Mesodermal cell (in vitro differentiated cells): ENCODE measurements at regions not wholly inside any gene's neighbourhood (a gene's known extent, or its start where the extent isn't known, plus 50 kb on each side); places are given as distances from the start of the nearest gene placed in this dataset.

Source experiments
- H3K27ac ChIP-seq: 2 replicates; pipeline ENCODE4 v1.7.0; 2013; ENCODE audit warnings: mild to moderate bottlenecking, low read depth, low read length, moderate library complexity; ENCODE audit not compliant: severe bottlenecking
- H3K36me3 ChIP-seq: 2 replicates; pipeline ENCODE4 v1.7.1; 2013; ENCODE audit warnings: mild to moderate bottlenecking, low read length, moderate library complexity; ENCODE audit not compliant: control insufficient read depth, insufficient read depth
- H3K4me1 ChIP-seq: one replicate; pipeline ENCODE4 v1.7.1; 2013; ENCODE audit warnings: mild to moderate bottlenecking, low read length; ENCODE audit not compliant: insufficient read depth, control insufficient read depth, poor library complexity, severe bottlenecking
- H3K4me3 ChIP-seq: 2 replicates; pipeline ENCODE4 v1.7.0; 2013; ENCODE audit warnings: low read length, control low read depth, mild to moderate bottlenecking; ENCODE audit not compliant: insufficient read depth, poor library complexity, severe bottlenecking; ENCODE audit errors: extremely low read depth
- H3K9me3 ChIP-seq: 2 replicates; pipeline ENCODE4 v1.7.1; 2013; ENCODE audit warnings: mild to moderate bottlenecking, low read length, moderate library complexity; ENCODE audit not compliant: control insufficient read depth
- WGBS, 2 experiments: methylation state at CpG; one replicate each; pipeline ENCODE4 v1.1.5; 2013; ENCODE audit warnings: missing lambda C conversion rate in 2 of 2; ENCODE audit not compliant: insufficient coverage in 2 of 2; 5-methylcytosine and 5-hydroxymethylcytosine counted together

DNA sequence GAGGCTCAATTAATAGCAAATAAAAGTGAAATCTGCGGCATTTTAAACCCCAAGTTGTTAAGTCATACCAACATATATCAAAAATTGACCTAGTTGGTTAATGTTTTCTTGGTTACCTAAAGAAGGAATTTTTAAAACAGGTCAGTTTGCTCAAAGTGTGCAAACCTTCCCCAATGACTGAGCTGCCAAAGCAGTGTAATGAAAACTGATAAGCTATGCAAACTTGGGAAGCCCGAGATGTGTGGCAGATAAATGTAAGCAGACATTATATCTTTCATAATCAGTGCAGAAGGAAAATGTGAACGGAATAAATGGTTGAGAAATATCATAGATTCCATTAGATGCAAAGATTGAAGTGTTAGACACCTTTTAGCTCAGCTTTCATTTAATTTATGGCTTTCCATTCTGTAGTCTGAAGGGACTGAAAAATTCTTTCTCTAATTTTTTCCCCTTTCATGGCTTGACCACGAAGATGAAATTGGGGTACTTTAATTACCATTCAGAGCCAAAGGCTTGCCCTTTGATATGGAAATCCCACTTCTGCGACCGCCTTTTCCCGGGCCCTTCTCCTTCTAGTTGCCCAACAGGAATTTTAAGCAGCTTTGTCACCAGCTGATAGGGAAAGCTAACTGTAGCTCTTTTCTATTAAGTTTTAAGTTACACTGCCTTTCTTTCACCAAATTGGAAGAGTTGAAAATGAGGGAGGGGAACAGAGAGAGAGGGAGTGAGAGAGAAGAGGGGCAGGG is 306.6 kb upstream of the SOX5 start:
- Histone ChIP-seq H3K4me1 (no peaks in the 10 kb centered on the region), H3K27ac (no peak overlapping the region), H3K36me3 (no peaks in the 10 kb centered on the region), H3K4me3 (no peak overlapping the region), H3K9me3 (no peaks in the 10 kb centered on the region)
- 42 to 48% methylated on average over 4 to 5 of the region's 7 CpGs for WGBS, 2 experiments

DNA sequence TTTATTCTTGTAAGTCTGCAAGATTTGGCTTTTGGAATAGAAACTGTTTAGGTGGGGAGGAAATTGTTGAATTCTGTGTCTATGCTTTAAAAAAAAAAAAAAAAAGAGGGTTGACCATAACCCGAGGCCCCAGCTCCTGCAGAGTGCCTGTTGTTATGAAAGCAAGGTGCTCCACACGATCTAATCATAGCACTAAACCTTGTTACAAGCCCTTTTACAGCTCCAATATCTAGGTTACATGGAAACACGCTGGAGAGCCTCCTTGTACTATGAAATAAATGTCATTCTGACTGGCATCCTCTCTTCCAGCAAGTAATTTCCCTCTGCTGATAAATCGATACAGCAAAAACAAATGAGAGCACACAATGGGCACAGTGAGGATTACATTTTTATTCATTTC is 303.1 kb upstream of the SOX5 start:
- no peaks in the 10 kb centered on the region for H3K9me3 ChIP-seq
- no peak overlapping the region for H3K27ac ChIP-seq
- H3K4me1 ChIP-seq, result no peaks in the 10 kb centered on the region
- H3K36me3 ChIP-seq, result no peaks in the 10 kb centered on the region
- H3K4me3 ChIP-seq, result no peak overlapping the region
- WGBS, 2 experiments, result 15 to 20% methylated on average over 3 to 4 of the region's 4 CpGs

DNA sequence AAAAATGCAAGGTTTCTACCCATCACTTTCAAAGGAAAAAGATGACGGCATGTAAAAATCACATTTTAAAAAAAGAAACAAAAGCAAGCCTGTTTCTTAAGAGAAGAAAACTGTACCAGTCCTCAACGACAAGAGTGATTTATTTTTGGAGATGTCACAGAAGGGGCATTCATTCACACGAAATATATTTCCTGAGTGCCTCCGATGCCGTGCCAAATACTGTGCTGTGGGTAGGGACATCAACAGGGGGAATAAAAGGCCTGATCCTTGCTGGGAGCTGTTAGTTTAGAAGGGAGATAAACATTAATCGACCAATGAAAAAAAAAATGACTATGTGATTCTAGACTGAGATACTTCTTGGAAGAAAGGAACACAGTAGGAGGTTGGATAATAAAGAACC is 297.5 kb upstream of the SOX5 start:
- Histone ChIP-seq H3K9me3 (no peaks in the 10 kb centered on the region), H3K27ac (no peak overlapping the region)
- 87 to 93% methylated on average over 5 of the region's 6 CpGs for WGBS, 2 experiments

DNA sequence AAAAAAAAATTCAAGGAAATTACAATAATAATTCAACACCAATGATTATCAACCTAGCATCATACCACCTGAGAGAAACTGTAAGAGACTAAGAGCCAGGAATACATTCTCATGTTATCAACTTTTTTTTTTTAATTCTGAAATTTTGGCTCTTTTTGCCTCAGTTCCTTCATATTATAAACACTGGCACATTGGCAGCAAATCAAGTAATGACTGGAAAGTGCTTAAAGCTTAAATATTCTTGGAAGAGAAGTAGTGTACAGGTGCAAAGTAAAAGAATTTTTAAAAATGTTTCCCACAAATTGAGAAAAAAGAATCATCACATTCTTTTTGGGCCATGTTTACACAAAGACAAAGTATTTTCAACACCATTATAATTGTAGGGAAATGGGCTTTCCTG is 296.9 kb upstream of the SOX5 start:
- no peak overlapping the region for H3K27ac ChIP-seq
- no peaks in the 10 kb centered on the region for H3K4me1 ChIP-seq
- no peak overlapping the region for H3K4me3 ChIP-seq
- H3K9me3 ChIP-seq, result no peaks in the 10 kb centered on the region
- no peaks in the 10 kb centered on the region for H3K36me3 ChIP-seq

More for the DNA sequence above, 297.5 kb upstream of the SOX5 start:
- H3K36me3 ChIP-seq, result no peaks in the 10 kb centered on the region
- H3K4me1 ChIP-seq, result no peaks in the 10 kb centered on the region
- no peak overlapping the region for H3K4me3 ChIP-seq

DNA sequence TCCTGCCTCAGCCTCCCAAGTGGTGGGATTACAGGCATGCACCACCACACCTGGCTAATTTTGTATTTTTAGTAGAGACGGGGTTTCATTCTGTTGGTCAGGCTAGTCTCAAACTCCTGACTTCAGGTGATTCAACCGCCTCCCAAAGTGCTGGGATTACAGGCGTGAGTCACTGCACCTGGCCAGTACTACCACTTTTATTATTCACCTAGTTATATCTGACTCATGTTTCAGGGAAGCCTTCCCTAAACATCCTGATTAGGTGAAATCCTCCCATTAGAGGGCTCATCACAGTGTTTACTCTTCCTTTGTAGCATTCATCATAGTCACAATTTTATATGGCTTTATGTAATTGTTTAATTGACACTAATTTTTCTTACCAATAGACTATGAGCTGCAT is 295.3 kb upstream of the SOX5 start:
- Histone ChIP-seq H3K4me3 (no peak overlapping the region), H3K36me3 (no peaks in the 10 kb centered on the region), H3K9me3 (no peaks in the 10 kb centered on the region), H3K27ac (no peak overlapping the region), H3K4me1 (no peaks in the 10 kb centered on the region)
- WGBS, 2 experiments, result 94 to 97% methylated on average over 3 of the region's 3 CpGs

DNA sequence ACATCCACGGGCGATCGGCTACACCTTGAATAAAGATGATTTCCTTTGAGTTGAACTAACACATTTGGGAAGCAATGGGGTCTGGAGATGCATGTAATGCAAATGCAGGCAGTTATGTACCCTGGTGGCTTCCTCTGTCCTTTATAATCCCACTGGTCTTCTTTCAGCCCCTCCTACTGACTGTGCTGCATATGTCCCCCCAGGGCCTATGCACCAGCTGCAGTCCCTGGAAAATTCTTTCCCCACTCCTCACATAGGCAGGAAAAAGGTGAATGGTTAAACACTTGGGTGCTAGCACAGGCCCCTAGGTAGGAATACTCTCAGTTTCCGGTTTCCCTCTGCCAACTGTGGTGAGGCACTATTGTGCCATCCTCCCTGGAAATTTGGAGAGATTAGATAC is 294.8 kb upstream of the SOX5 start:
- Histone ChIP-seq H3K27ac (no peak overlapping the region), H3K4me1 (no peaks in the 10 kb centered on the region), H3K9me3 (no peaks in the 10 kb centered on the region), H3K36me3 (no peaks in the 10 kb centered on the region), H3K4me3 (no peak overlapping the region)
- WGBS, 2 experiments, result 94 to 100% methylated on average over 1 to 4 of the region's 4 CpGs

DNA sequence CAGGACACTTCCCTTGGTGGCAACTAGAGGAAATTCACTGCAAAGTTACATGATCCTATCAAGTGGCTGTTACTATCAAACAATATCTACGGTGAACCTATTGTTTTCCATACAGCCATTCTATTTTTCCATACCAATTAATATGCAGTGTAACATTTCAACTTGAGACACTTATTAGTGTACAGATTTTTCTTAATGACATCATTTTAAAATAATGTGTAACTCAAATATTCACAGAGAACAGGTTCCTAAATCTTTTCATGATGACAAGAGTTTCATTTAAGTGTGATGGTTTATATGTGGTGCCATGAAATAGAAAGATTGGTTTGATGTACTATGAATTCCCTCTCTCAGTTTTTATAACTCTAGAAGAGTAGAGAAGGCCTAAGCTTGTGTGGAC is 291.2 kb upstream of the SOX5 start:
- no peaks in the 10 kb centered on the region for H3K36me3 ChIP-seq
- WGBS, 2 experiments, result no CpG with 5 or more reads among the region's 1 CpG

DNA sequence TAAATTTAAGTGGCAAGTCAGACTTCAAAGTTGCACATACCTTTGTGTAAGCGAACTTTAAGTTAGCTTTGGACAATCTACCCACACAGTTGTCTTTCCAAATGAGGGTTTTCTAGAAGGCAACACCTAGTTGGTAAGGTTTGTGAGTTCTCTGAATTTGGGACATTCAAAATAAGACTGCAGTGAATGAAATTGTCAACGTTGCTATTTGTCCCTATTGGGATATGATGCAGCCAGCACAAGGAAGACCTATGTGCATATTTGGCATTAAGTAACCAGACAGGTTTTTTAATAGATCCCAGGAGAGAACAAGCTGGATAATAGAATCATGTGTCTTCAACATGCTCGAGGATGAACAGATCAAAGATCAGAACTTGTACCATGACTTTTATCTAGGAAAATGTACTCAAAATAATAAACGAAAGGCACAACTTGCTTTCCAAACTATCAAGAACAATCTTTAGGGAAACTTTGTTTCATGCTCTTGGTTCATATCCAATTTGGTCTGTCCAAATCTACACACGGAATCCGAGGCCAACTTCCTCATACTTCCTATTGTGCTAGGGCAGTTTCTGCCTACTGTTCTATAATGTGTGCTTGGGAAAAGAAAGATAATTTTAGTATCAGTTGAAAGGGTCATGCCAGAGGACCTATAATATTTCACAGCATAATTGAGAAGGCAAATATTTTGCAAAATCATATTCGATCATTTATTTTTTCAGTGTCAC is 284.2 kb upstream of the SOX5 start:
- Histone ChIP-seq H3K9me3 (no peaks in the 10 kb centered on the region), H3K4me3 (no peak overlapping the region), H3K27ac (no peak overlapping the region), H3K36me3 (no peaks in the 10 kb centered on the region), H3K4me1 (peaks cover 15% of the 10 kb centered on the region)
- WGBS, 2 experiments, result 89 to 97% methylated on average over 4 to 7 of the region's 7 CpGs

More for the DNA sequence above, 291.2 kb upstream of the SOX5 start:
- Histone ChIP-seq H3K9me3 (no peaks in the 10 kb centered on the region), H3K27ac (no peak overlapping the region), H3K4me1 (no peaks in the 10 kb centered on the region), H3K4me3 (no peak overlapping the region)

DNA sequence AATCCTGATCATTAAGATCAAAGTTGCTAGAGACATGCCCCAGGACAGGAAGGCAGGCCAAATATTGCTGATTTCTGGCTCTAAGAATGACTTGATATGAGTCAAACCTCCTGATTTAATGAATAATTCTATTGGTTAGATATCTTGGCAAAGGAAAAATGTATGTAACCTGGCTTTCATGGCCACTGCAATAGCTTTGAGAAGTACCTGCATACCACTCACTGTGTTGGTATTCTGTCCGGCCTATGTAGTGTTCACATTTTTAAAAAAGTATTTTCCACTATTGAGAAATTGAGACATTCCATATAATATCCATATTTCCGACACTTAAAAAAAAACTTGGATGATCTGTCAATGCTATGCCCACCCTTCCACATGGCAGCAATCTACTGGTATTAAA is 283.1 kb upstream of the SOX5 start:
- WGBS, 2 experiments, result 100% methylated on average over 1 of the region's 2 CpGs; no CpG with 5 or more reads in 1 of the 2 experiments
- Histone ChIP-seq H3K9me3 (no peaks in the 10 kb centered on the region), H3K36me3 (no peaks in the 10 kb centered on the region), H3K4me1 (peaks cover 25% of the 10 kb centered on the region), H3K27ac (no peak overlapping the region), H3K4me3 (no peak overlapping the region)

DNA sequence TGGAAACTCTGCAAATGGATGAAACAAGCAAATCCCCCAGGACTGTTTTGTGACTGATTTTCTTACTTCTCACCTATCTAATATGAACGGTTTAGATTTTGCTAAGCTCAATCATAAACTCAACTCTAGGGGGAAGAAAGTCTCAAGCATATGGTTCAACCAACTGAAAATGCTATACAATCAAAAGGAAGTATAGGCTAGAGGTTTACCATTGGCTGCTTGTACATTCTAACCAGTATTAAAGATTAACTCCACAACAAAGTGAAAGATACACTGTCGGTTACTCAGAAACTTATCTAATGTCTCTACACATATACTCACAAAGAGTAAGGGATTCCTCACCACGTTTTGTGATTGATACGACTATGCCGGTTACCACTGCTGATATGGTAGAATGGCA is 281.8 kb upstream of the SOX5 start:
- no peaks in the 10 kb centered on the region for H3K9me3 ChIP-seq
- H3K36me3 ChIP-seq, result no peaks in the 10 kb centered on the region
- H3K4me3 ChIP-seq, result no peak overlapping the region
- no peak overlapping the region for H3K27ac ChIP-seq
- peaks cover 35% of the 10 kb centered on the region for H3K4me1 ChIP-seq
- WGBS, 2 experiments, result no CpG with 5 or more reads among the region's 5 CpGs

DNA sequence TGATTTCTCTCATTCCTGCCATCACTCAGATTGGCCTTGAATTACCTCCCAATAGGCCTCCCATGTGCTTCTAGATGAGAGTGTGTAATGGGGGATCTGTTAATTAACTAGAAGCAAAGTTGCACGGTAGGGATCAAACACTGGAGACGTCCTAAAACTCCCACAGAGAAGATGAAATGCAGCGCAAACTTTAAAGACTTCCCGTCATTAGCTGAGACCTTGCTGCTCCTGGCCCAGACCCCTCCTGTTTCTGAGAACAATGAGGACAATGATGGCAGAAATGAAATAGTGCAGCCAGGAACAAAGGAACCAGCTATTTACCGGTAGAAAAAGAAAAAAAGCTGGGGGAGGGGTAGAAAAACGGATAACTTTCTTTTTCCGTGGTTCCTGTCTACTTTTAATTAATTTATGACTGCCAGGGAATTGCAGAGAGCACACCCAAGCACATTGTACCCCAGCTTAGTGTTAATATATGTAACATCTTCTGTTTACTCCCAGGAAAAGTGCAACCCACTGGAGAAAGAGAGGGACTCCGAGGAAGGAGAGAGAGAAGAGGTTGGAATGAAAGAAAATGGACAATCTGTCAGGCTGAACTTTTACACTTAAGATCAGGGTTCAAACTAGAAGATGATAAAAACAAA is 280.7 kb upstream of the SOX5 start:
- WGBS, 2 experiments, result 8 to 17% methylated on average over 2 of the region's 8 CpGs
- Histone ChIP-seq H3K9me3 (no peaks in the 10 kb centered on the region), H3K4me3 (no peak overlapping the region), H3K4me1 (peaks cover 35% of the 10 kb centered on the region), H3K36me3 (no peaks in the 10 kb centered on the region), H3K27ac (peak overlapping the region; percentile 75)
